IPS-NIHi7 (cell line): ENCODE measurements at regions not wholly inside any gene's neighbourhood (a gene's known extent, or its start where the extent isn't known, plus 50 kb on each side); places are given as distances from the start of the nearest gene placed in this dataset.

Experiments used
- DNase-seq: peaks from one replicate; pipeline ENCODE4 v3.0.0; 2012; ENCODE audit warnings: mixed read lengths; ENCODE audit errors: extremely low spot score

- DNase-seq = no peak
Measured at GRCh38 chr7:42758124-42758523, 153.7 kb downstream of the C7orf25 start.

GRCh38 chr7:42756841-42757240 lies 155.0 kb downstream of the C7orf25 start:
- DNase-seq = no peak

GRCh38 chr7:42753811-42754363 lies 158.0 kb downstream of the C7orf25 start:
- DNase-seq = no peak

- no peak for DNase-seq
Measured at GRCh38 chr7:42753367-42753766, 158.5 kb downstream of the C7orf25 start.

GRCh38 chr7:42750172-42750571 lies 161.7 kb downstream of the C7orf25 start:
- DNase-seq = no peak

- DNase-seq = no peak
Measured at GRCh38 chr7:42747044-42747443, 164.8 kb downstream of the C7orf25 start.

- DNase-seq = no peak
Measured at GRCh38 chr7:42746214-42746613, 165.7 kb downstream of the C7orf25 start.

GRCh38 chr7:42745357-42746059 lies 166.4 kb downstream of the C7orf25 start:
- DNase-seq = peak; percentile 54

- no peak for DNase-seq
Measured at GRCh38 chr7:42744746-42745145, 167.1 kb downstream of the C7orf25 start.

- no peak for DNase-seq
Measured at GRCh38 chr7:42743077-42743858, 168.6 kb downstream of the C7orf25 start.

- DNase-seq = no peak
Measured at GRCh38 chr7:42742318-42742717, 169.6 kb downstream of the C7orf25 start.

- no peak for DNase-seq
Measured at GRCh38 chr7:42740408-42740807, 171.5 kb downstream of the C7orf25 start.

GRCh38 chr7:42739638-42740037 lies 172.2 kb downstream of the C7orf25 start:
- no peak for DNase-seq

GRCh38 chr7:42736931-42737330 lies 174.9 kb downstream of the C7orf25 start:
- DNase-seq = peak; percentile 72

GRCh38 chr7:42735081-42735480 lies 176.8 kb downstream of the C7orf25 start:
- DNase-seq = no peak

GRCh38 chr7:42734568-42734967 lies 177.3 kb downstream of the C7orf25 start:
- DNase-seq = no peak

- DNase-seq = no peak
Measured at GRCh38 chr7:42733040-42733439, 178.8 kb downstream of the C7orf25 start.

- DNase-seq = no peak
Measured at GRCh38 chr7:42730586-42730985, 181.3 kb downstream of the C7orf25 start.

GRCh38 chr7:42729053-42729765 lies 182.7 kb downstream of the C7orf25 start:
- DNase-seq = no peak

- no peak for DNase-seq
Measured at GRCh38 chr7:42727451-42727850, 184.4 kb downstream of the C7orf25 start.

GRCh38 chr7:42726066-42726785 lies 185.6 kb downstream of the C7orf25 start:
- no peak for DNase-seq

GRCh38 chr7:42722716-42723115 lies 189.2 kb downstream of the C7orf25 start:
- no peak for DNase-seq
